ENCODE measurements at regions not wholly inside any gene's neighbourhood (a gene's known extent, or its start where the extent isn't known, plus 50 kb on each side); places are given as distances from the start of the nearest gene placed in this dataset.

GRCh38 chr5:108578791-108579190 is 168.9 kb upstream of the FER start:
- H3K9me3 Mint-ChIP-seq, result peaks cover 8% of the 10 kb centered on the region
- H3K4me3 Mint-ChIP-seq, result no peak overlapping the region
- H3K4me3 ChIP-seq (ENCODE audit: low read length), result no peak overlapping the region
- no peaks in the 10 kb centered on the region for H3K4me1 ChIP-seq (ENCODE audit: insufficient read depth, low read length)
- H3K27ac ChIP-seq (ENCODE audit: low read depth in 1 of 2, low read length in 2 of 2), result no peak overlapping the region
- DNase-seq, result no peak
- H3K27me3 Mint-ChIP-seq, result peaks cover 27% of the 10 kb centered on the region
- ATAC-seq (ENCODE audit: poor library complexity), result no peak
- no peak overlapping the region for H3K27ac Mint-ChIP-seq
- POLR2A ChIA-PET, result no interaction called here
- H3K27me3 ChIP-seq (ENCODE audit: control insufficient read depth in 1 of 2, insufficient read depth in 2 of 2, low read length in 2 of 2), result no peaks in the 10 kb centered on the region
- CTCF ChIA-PET, result no interaction called here
- H3K36me3 Mint-ChIP-seq (ENCODE audit: low read depth), result no peaks in the 10 kb centered on the region
- TF ChIP-seq CTCF (IDR thresholded peaks at IDR 0.05), result no peak
- no peaks in the 10 kb centered on the region for H3K36me3 ChIP-seq (ENCODE audit: insufficient read depth, low read length)
- intact Hi-C loops (cut with DNase I, micrococcal nuclease), result no loop called here
- H3K4me1 Mint-ChIP-seq (ENCODE audit: low read depth), result no peaks in the 10 kb centered on the region
- peaks cover 0 to 10% of the 10 kb centered on the region in 2 experiments for H3K9me3 ChIP-seq (ENCODE audit: control insufficient read depth in 1 of 2, insufficient read depth in 1 of 2, low read length in 2 of 2)

GRCh38 chr5:108567429-108567828 is 180.3 kb upstream of the FER start:
- POLR2A ChIA-PET, result no interaction called here
- no peaks in the 10 kb centered on the region for H3K4me1 ChIP-seq (ENCODE audit: insufficient read depth, low read length)

GRCh38 chr5:108564441-108564840 is 182.5 kb upstream of the FBXL17 start:
- Histone ChIP-seq H3K27me3 (ENCODE audit: control insufficient read depth in 1 of 2, insufficient read depth in 2 of 2, low read length in 2 of 2) (peaks cover 0 to 7% of the 10 kb centered on the region in 2 experiments), H3K36me3 (ENCODE audit: insufficient read depth, low read length) (no peaks in the 10 kb centered on the region), H3K9me3 (ENCODE audit: control insufficient read depth in 1 of 2, insufficient read depth in 1 of 2, low read length in 2 of 2) (no peaks in the 10 kb centered on the region), H3K27ac (ENCODE audit: low read depth in 1 of 2, low read length in 2 of 2) (no peak overlapping the region), H3K4me3 (ENCODE audit: low read length) (no peak overlapping the region), H3K4me1 (ENCODE audit: insufficient read depth, low read length) (no peaks in the 10 kb centered on the region)
- no peaks in the 10 kb centered on the region for H3K27me3 Mint-ChIP-seq
- CTCF ChIA-PET, result no interaction called here
- H3K4me3 Mint-ChIP-seq, result no peak overlapping the region
- ATAC-seq (ENCODE audit: poor library complexity), result no peak
- POLR2A ChIA-PET, result no interaction called here
- H3K36me3 Mint-ChIP-seq (ENCODE audit: low read depth), result no peaks in the 10 kb centered on the region
- H3K9me3 Mint-ChIP-seq, result no peaks in the 10 kb centered on the region
- no peaks in the 10 kb centered on the region for H3K4me1 Mint-ChIP-seq (ENCODE audit: low read depth)
- TF ChIP-seq CTCF (IDR thresholded peaks at IDR 0.05), result no peak
- intact Hi-C loops (cut with DNase I, micrococcal nuclease), result no loop called here
- no peak for DNase-seq
- no peak overlapping the region for H3K27ac Mint-ChIP-seq

More at GRCh38 chr5:108567429-108567828, 180.3 kb upstream of the FER start:
- TF ChIP-seq CTCF (IDR thresholded peaks at IDR 0.05), result no peak
- Histone ChIP-seq H3K4me3 (ENCODE audit: low read length) (no peak overlapping the region), H3K27ac (ENCODE audit: low read depth in 1 of 2, low read length in 2 of 2) (no peak overlapping the region), H3K9me3 (ENCODE audit: control insufficient read depth in 1 of 2, insufficient read depth in 1 of 2, low read length in 2 of 2) (no peaks in the 10 kb centered on the region), H3K36me3 (ENCODE audit: insufficient read depth, low read length) (no peaks in the 10 kb centered on the region), H3K27me3 (ENCODE audit: control insufficient read depth in 1 of 2, insufficient read depth in 2 of 2, low read length in 2 of 2) (peaks cover 0 to 7% of the 10 kb centered on the region in 2 experiments)
- Mint-ChIP-seq H3K27ac (no peak overlapping the region), H3K36me3 (ENCODE audit: low read depth) (no peaks in the 10 kb centered on the region), H3K4me1 (ENCODE audit: low read depth) (no peaks in the 10 kb centered on the region), H3K9me3 (no peaks in the 10 kb centered on the region), H3K4me3 (no peak overlapping the region), H3K27me3 (peaks cover 1% of the 10 kb centered on the region)
- no peak for ATAC-seq (ENCODE audit: poor library complexity)
- intact Hi-C loops (cut with DNase I, micrococcal nuclease), result no loop called here
- no peak for DNase-seq
- CTCF ChIA-PET, result no interaction called here

Measured in CD4-positive, alpha-beta T cell (primary cell).